LNCaP clone FGC (cell line): ENCODE measurements at regions not wholly inside any gene's neighbourhood (a gene's known extent, or its start where the extent isn't known, plus 50 kb on each side); places are given as distances from the start of the nearest gene placed in this dataset.

Experiments
- DNase-seq: peaks from one replicate; pipeline ENCODE4 v3.0.0-alpha.2; 2011; ENCODE audit warnings: low read depth
- H3K4me3 ChIP-seq: 2 replicates; pipeline ENCODE4 v1.5.1; 2011; ENCODE audit warnings: mild to moderate bottlenecking, low read depth, low read length, control low read depth
- CTCF ChIP-seq: IDR thresholded peaks from 2 replicates; pipeline ENCODE4 v1.5.1; 2012; ENCODE audit warnings: mild to moderate bottlenecking; ENCODE audit not compliant: control insufficient read depth, insufficient read depth; ENCODE audit errors: extremely low read depth

- no peak overlapping the region for H3K4me3 ChIP-seq
- no peak for DNase-seq
- TF ChIP-seq CTCF, result no peak
Observed at GRCh38 chr14:24693983-24694382, 60.0 kb upstream of the GZMB start.

- DNase-seq, result no peak
- H3K4me3 ChIP-seq, result no peak overlapping the region
- TF ChIP-seq CTCF, result no peak
Observed at GRCh38 chr14:24693353-24693737, 59.4 kb upstream of the GZMB start.

- no peak overlapping the region for H3K4me3 ChIP-seq
- DNase-seq, result no peak
- no peak for TF ChIP-seq CTCF
Observed at GRCh38 chr14:24692382-24693352, 58.7 kb upstream of the GZMB start.

GRCh38 chr14:24690492-24690891 lies 56.5 kb upstream of the GZMB start:
- TF ChIP-seq CTCF, result no peak
- DNase-seq, result no peak
- H3K4me3 ChIP-seq, result no peak overlapping the region

DNA sequence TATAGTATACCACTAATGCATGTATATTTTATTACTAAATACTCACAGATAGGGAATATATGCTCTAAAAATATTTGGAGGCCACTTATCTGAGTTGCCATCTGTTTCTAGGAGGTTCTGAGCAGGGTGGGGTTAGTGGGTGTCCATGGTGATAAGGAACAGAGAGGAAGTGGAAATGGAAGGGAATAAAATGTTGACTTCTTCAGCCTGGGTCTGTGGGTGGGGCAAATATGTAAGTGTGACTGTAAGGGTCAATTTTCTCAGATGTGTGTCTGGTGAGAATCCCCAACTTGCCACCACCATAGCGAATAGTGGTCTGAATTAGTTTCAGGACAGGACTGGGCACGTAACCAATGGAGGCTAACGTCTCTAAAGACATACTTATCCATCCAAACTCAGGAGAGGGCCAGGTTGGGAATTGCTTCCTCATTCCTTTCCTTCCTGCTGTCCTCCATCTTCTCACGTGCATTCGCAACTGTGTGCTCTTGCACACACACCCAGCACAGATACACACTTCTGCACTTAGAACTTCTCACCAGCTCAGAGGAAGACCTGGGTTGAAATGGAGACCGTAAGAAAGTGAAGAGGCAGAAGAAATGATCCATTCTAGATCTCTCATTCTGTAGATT lies 54.2 kb upstream of the GZMB start:
- TF ChIP-seq CTCF, result no peak
- DNase-seq, result no peak

More for the DNA sequence above, 54.2 kb upstream of the GZMB start:
- H3K4me3 ChIP-seq, result no peak overlapping the region
